ENCODE measurements at regions not wholly inside any gene's neighbourhood (a gene's known extent, or its start where the extent isn't known, plus 50 kb on each side); places are given as distances from the start of the nearest gene placed in this dataset.

DNA sequence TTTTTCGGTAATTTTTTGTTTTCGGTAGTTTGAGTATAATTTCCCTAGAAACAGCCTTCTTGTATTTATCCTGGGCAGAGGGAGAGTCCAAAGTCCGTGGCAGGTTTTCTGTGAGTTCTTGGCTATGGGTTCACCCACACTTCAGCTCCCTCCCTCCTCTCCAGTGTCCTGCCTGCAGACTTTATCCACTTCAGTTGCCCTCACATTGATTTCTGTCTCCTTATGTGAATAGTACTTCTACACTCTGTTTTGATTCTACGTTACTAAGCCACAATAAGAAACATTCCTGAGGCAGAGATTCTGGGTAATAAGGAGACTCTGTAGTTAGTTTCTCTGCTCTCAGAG lies 868.6 kb downstream of the METTL15 start:
- no peak for TF ChIP-seq CTCF (IDR thresholded peaks at IDR 0.05; ENCODE audit: unreplicated experiment)
- no peak overlapping the region for H3K27ac Mint-ChIP-seq (ENCODE audit: unreplicated experiment)
- H3K4me3 Mint-ChIP-seq (ENCODE audit: unreplicated experiment), result no peak overlapping the region
- H3K9me3 Mint-ChIP-seq (ENCODE audit: unreplicated experiment), result no peaks in the 10 kb centered on the region
- no peaks in the 10 kb centered on the region for H3K27me3 Mint-ChIP-seq (ENCODE audit: unreplicated experiment)
- no peaks in the 10 kb centered on the region for H3K36me3 Mint-ChIP-seq (ENCODE audit: low read depth, unreplicated experiment)
- H3K4me1 Mint-ChIP-seq (ENCODE audit: unreplicated experiment), result peaks cover 3% of the 10 kb centered on the region
- DNase-seq (ENCODE audit: low spot score), result no peak

DNA sequence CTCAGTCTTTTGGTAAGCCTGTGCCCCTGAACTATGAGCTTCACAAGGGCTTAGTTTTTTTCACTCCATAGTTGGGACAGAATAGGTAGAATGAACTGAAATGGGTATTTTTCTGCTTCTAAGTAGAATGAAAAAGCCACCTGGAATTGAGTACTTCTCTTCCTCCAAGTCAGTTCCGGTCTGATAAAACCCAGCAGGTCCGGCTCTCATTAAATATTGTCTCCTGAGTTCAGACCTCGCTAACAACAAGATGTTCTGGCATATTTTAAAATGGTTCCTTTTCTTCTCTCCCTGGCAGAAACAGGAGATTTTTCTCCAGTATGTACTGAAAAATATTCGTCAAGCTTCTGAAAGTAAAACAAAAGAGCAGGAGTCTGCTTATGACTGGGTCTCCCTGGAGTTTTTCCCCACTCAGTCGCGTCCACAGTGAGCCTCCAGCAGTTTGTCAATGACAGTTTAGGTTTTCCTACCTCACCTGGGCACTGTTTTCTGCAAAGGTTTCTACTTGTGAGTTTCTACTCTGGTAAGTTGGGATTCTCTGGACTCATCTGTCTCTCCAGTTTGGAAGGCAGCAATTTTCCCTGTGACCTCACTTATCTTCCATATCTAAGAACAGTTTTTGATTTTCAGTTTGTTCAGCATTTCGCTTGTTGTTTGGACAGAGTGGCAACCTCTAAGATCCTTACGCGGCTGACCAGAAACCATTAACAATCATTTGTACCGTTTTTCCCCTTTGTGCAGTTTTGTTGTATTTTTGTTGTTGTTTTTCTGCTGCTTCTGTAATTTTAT lies 868.0 kb downstream of the METTL15 start:
- Mint-ChIP-seq H3K9me3 (ENCODE audit: unreplicated experiment) (no peaks in the 10 kb centered on the region), H3K4me3 (ENCODE audit: unreplicated experiment) (no peak overlapping the region), H3K4me1 (ENCODE audit: unreplicated experiment) (no peaks in the 10 kb centered on the region), H3K27ac (ENCODE audit: unreplicated experiment) (no peak overlapping the region), H3K36me3 (ENCODE audit: low read depth, unreplicated experiment) (no peaks in the 10 kb centered on the region), H3K27me3 (ENCODE audit: unreplicated experiment) (no peaks in the 10 kb centered on the region)
- no peak for DNase-seq (ENCODE audit: low spot score)
- TF ChIP-seq CTCF (IDR thresholded peaks at IDR 0.05; ENCODE audit: unreplicated experiment), result no peak

GRCh38 chr11:28969832-28970231 lies 861.6 kb downstream of the METTL15 start:
- H3K27ac Mint-ChIP-seq (ENCODE audit: unreplicated experiment), result no peak overlapping the region
- H3K4me1 Mint-ChIP-seq (ENCODE audit: unreplicated experiment), result peaks cover 3% of the 10 kb centered on the region
- H3K36me3 Mint-ChIP-seq (ENCODE audit: low read depth, unreplicated experiment), result no peaks in the 10 kb centered on the region
- DNase-seq (ENCODE audit: low spot score), result no peak
- H3K9me3 Mint-ChIP-seq (ENCODE audit: unreplicated experiment), result no peaks in the 10 kb centered on the region
- H3K4me3 Mint-ChIP-seq (ENCODE audit: unreplicated experiment), result no peak overlapping the region
- H3K27me3 Mint-ChIP-seq (ENCODE audit: unreplicated experiment), result peaks cover 1% of the 10 kb centered on the region
- TF ChIP-seq CTCF (IDR thresholded peaks at IDR 0.05; ENCODE audit: unreplicated experiment), result no peak

DNA sequence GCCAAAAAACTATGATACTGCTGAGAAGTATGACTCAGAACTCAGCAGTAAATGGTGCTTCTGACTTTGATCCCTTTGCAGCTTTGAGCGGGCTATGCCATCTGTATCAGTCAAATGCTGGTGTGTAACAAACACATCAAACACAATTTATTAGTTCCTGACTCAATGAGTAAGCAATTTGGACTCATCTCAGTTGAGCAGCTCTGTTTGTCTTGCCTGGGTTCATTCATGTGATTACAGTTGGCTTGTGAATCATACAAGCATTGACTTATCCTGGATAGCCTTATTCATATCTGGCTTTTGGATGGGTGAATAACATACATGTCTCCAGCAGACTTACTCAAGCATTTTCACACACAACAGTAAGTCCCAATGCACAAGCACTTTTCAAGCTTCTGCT lies 858.8 kb downstream of the METTL15 start:
- Mint-ChIP-seq H3K36me3 (ENCODE audit: low read depth, unreplicated experiment) (no peaks in the 10 kb centered on the region), H3K27me3 (ENCODE audit: unreplicated experiment) (peaks cover 1% of the 10 kb centered on the region), H3K4me3 (ENCODE audit: unreplicated experiment) (no peak overlapping the region), H3K9me3 (ENCODE audit: unreplicated experiment) (no peaks in the 10 kb centered on the region), H3K4me1 (ENCODE audit: unreplicated experiment) (peaks cover 3% of the 10 kb centered on the region), H3K27ac (ENCODE audit: unreplicated experiment) (no peak overlapping the region)
- no peak for TF ChIP-seq CTCF (IDR thresholded peaks at IDR 0.05; ENCODE audit: unreplicated experiment)
- no peak for DNase-seq (ENCODE audit: low spot score)

DNA sequence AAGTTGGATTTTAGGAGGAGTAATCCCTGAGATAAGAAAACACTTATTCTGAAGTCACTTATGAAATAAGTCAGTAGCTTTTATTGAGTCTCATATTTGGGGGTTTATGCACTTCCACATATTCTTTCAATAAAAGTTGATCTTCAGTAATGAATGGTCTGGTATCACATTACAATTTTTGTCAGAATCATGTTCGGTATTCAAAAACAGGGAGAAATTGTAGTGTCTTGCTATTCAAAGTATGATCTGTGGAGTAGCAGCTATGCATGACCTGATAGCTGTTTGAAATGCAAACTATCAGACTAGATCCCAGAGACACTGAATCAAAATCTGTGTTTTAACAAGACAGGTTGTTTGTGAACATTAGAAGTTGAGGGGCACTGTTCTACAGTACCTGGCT lies 857.6 kb downstream of the METTL15 start:
- peaks cover 3% of the 10 kb centered on the region for H3K4me1 Mint-ChIP-seq (ENCODE audit: unreplicated experiment)
- H3K27me3 Mint-ChIP-seq (ENCODE audit: unreplicated experiment), result peaks cover 1% of the 10 kb centered on the region
- no peak overlapping the region for H3K27ac Mint-ChIP-seq (ENCODE audit: unreplicated experiment)
- no peak for DNase-seq (ENCODE audit: low spot score)
- H3K9me3 Mint-ChIP-seq (ENCODE audit: unreplicated experiment), result no peaks in the 10 kb centered on the region
- H3K36me3 Mint-ChIP-seq (ENCODE audit: low read depth, unreplicated experiment), result no peaks in the 10 kb centered on the region
- H3K4me3 Mint-ChIP-seq (ENCODE audit: unreplicated experiment), result no peak overlapping the region
- TF ChIP-seq CTCF (IDR thresholded peaks at IDR 0.05; ENCODE audit: unreplicated experiment), result no peak

All from endothelial cell (in vitro differentiated cells).